ENCODE measurements at regions not wholly inside any gene's neighbourhood (a gene's known extent, or its start where the extent isn't known, plus 50 kb on each side); places are given as distances from the start of the nearest gene placed in this dataset.

DNA sequence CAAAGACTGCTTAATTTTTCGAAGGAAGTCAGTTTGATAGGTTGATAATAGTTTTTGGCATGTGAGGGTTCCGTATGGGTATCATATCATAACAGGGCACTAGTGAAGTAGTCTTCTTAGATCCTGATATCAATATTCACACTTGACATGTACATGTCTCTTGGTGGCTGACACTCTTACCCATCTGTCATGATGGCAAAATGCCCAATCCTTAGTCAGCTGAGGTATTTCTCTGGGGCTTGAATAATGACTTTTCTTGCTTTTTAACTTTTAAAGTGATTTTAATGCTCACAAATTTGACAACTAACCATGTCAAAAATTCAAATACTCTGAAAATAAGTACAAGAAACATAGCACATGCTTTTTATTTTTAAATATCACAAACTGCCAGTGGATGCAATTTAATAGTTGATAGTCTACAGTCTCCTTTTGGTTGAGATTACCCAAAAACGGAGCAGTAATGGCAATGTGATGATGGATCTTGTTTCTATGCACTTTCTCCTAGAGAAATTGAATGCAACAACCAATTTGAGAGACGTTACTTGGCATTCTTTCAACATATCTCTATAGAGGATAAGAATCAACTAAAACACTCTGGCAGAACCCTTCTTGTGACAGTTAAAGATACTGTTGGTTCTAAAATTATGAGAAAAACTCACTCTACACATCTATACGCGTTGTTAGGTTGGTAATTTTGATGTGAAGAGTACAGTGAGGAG is 552.9 kb upstream of the PABPC4L start:
- TF ChIP-seq, protein P1, sequence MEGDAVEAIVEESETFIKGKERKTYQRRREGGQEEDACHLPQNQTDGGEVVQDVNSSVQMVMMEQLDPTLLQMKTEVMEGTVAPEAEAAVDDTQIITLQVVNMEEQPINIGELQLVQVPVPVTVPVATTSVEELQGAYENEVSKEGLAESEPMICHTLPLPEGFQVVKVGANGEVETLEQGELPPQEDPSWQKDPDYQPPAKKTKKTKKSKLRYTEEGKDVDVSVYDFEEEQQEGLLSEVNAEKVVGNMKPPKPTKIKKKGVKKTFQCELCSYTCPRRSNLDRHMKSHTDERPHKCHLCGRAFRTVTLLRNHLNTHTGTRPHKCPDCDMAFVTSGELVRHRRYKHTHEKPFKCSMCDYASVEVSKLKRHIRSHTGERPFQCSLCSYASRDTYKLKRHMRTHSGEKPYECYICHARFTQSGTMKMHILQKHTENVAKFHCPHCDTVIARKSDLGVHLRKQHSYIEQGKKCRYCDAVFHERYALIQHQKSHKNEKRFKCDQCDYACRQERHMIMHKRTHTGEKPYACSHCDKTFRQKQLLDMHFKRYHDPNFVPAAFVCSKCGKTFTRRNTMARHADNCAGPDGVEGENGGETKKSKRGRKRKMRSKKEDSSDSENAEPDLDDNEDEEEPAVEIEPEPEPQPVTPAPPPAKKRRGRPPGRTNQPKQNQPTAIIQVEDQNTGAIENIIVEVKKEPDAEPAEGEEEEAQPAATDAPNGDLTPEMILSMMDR (IDR thresholded peaks at IDR 0.05) = no peak
- no peak for TF ChIP-seq POLR2A (IDR thresholded peaks at IDR 0.05)
- no peak for TF ChIP-seq POLR2AphosphoS5 (IDR thresholded peaks at IDR 0.05)
